Neuronal stem cell (in vitro differentiated cells): ENCODE measurements at regions not wholly inside any gene's neighbourhood (a gene's known extent, or its start where the extent isn't known, plus 50 kb on each side); places are given as distances from the start of the nearest gene placed in this dataset.

Source experiments
- DNase-seq: peaks from one replicate; pipeline ENCODE4 v3.0.0-alpha.2; 2013; ENCODE audit warnings: low spot score
- H2AFZ ChIP-seq: one replicate; pipeline ENCODE4 v1.6.1; 2013; ENCODE audit warnings: mild to moderate bottlenecking, low read length, inconsistent platforms
- H2AK5ac ChIP-seq: 2 replicates; pipeline ENCODE4 v1.6.1; 2013; ENCODE audit warnings: low read depth, mild to moderate bottlenecking, inconsistent platforms, low read length, moderate library complexity, mixed read lengths
- H2BK120ac ChIP-seq: 2 replicates; pipeline ENCODE4 v1.6.1; 2013; ENCODE audit warnings: low read depth, mild to moderate bottlenecking, inconsistent platforms, low read length, moderate library complexity, mixed read lengths
- H2BK12ac ChIP-seq: one replicate; pipeline ENCODE4 v1.6.1; 2013; ENCODE audit warnings: low read length, inconsistent platforms
- H2BK15ac ChIP-seq: 2 replicates; pipeline ENCODE4 v1.6.1; 2013; ENCODE audit warnings: mild to moderate bottlenecking, low read length, inconsistent platforms, mixed read lengths
- H2BK5ac ChIP-seq: one replicate; pipeline ENCODE4 v1.6.1; 2013; ENCODE audit warnings: inconsistent platforms, mild to moderate bottlenecking, low read length, moderate library complexity
- H3K14ac ChIP-seq: one replicate; pipeline ENCODE4 v1.6.1; 2013; ENCODE audit warnings: low read length, inconsistent platforms
- H3K18ac ChIP-seq: 2 replicates; pipeline ENCODE4 v1.6.1; 2013; ENCODE audit warnings: low read length, inconsistent platforms
- H3K23ac ChIP-seq: 2 replicates; pipeline ENCODE4 v1.6.1; 2013; ENCODE audit warnings: low read depth, mild to moderate bottlenecking, mixed read lengths, low read length, inconsistent platforms; ENCODE audit not compliant: poor library complexity
- H3K27ac ChIP-seq: replicated peaks from 3 replicates; pipeline ENCODE4 v1.5.1; 2013; ENCODE audit warnings: low read length, inconsistent platforms
- H3K27me3 ChIP-seq, 3 experiments: 2 replicates each; pipeline ENCODE4 v1.6.1; 2013; ENCODE audit warnings: low read length in 3 of 3, mild to moderate bottlenecking in 2 of 3, inconsistent platforms in 1 of 3, low read depth in 1 of 3, mixed read lengths in 1 of 3, moderate library complexity in 1 of 3; ENCODE audit not compliant: control insufficient read depth in 3 of 3, insufficient read depth in 3 of 3
- H3K36me3 ChIP-seq, 2 donors: replicated peaks in 1 of 2; 2 replicates each; pipeline ENCODE4 v1.6.1; 2013; ENCODE audit warnings: low read length in 2 of 2; ENCODE audit not compliant: control insufficient read depth in 2 of 2, insufficient read depth in 2 of 2
- H3K4ac ChIP-seq: 2 replicates; pipeline ENCODE4 v1.6.1; 2013; ENCODE audit warnings: inconsistent platforms, mild to moderate bottlenecking, low read length, moderate library complexity
- H3K4me1 ChIP-seq, 2 donors: 1 replicate in 1 of 2; 2 replicates in 1 of 2; pipeline ENCODE4 v1.6.1; 2013; ENCODE audit warnings: low read length in 2 of 2, low read depth in 1 of 2; ENCODE audit not compliant: control insufficient read depth in 2 of 2, insufficient read depth in 1 of 2
- H3K4me2 ChIP-seq: one replicate; pipeline ENCODE4 v1.6.1; 2013; ENCODE audit warnings: mild to moderate bottlenecking, low read length, inconsistent platforms; ENCODE audit not compliant: insufficient read depth, poor library complexity, severe bottlenecking
- H3K4me3 ChIP-seq, 2 donors: 2 replicates each; pipeline ENCODE4 v1.5.1; 2013; ENCODE audit warnings: low read length in 2 of 2, mild to moderate bottlenecking in 2 of 2, inconsistent platforms in 1 of 2, moderate library complexity in 1 of 2
- H3K79me1 ChIP-seq: one replicate; pipeline ENCODE4 v1.6.1; 2013; ENCODE audit warnings: low read depth, mild to moderate bottlenecking, inconsistent platforms, low read length, moderate library complexity
- H3K9ac ChIP-seq: one replicate; pipeline ENCODE4 v1.6.1; 2013; ENCODE audit warnings: mild to moderate bottlenecking, low read depth, low read length, inconsistent platforms; ENCODE audit not compliant: poor library complexity
- H3K9me3 ChIP-seq, 2 donors: replicated peaks in 1 of 2; 2 replicates each; pipeline versions ENCODE3 to v1.6.1; 2013; ENCODE audit warnings: low read length in 2 of 2, mild to moderate bottlenecking in 2 of 2, inconsistent platforms in 1 of 2, low read depth in 1 of 2, mixed read lengths in 1 of 2, moderate library complexity in 1 of 2; ENCODE audit not compliant: control insufficient read depth in 2 of 2, insufficient read depth in 1 of 2
- H4K8ac ChIP-seq: one replicate; pipeline ENCODE4 v1.6.1; 2013; ENCODE audit warnings: low read depth, mild to moderate bottlenecking, inconsistent platforms, low read length, moderate library complexity
- H4K91ac ChIP-seq: one replicate; pipeline ENCODE4 v1.6.1; 2013; ENCODE audit warnings: low read length, low read depth, mild to moderate bottlenecking, inconsistent platforms; ENCODE audit not compliant: poor library complexity
- WGBS, 2 donors: extraction: QIAGEN DNeasy Blood & Tissue Kit; methylation state at CpG; one replicate each; pipeline ENCODE4 v1.1.7; 2013; ENCODE audit warnings: missing lambda C conversion rate in 2 of 2, mixed read lengths in 1 of 2; ENCODE audit not compliant: insufficient read length in 2 of 2, insufficient replicate concordance in 1 of 2; ENCODE audit errors: extremely low coverage in 2 of 2; 5-methylcytosine and 5-hydroxymethylcytosine counted together

DNA sequence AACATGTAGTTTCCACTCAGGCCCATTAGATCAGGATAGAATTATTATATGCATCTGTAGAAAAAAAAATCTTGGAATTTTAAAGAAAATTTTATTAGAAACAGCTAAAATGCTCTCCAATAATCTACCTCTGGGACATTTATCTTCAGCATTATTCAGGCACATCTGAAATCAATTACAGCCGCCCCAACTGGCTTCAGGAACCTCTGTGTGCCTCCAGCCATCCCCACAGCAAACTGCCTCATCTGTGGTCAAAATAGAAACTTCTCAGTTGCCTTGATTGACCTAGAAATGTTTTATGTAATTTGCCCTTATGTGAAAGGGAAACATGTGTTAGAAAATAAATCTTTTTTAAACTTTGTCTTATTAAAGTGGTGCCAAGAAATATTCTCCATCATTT lies 120.1 kb upstream of the LPAR1 start:
- no peak overlapping the region for H3K4ac ChIP-seq
- no peak overlapping the region for H3K18ac ChIP-seq
- H3K9me3 ChIP-seq = no peaks in the 10 kb centered on the region
- H4K8ac ChIP-seq = no peak overlapping the region
- H3K4me2 ChIP-seq = no peak overlapping the region
- H3K4me1 ChIP-seq = peaks cover 2% of the 10 kb centered on the region in 2 donors
- no peak overlapping the region for H3K9ac ChIP-seq
- H2BK12ac ChIP-seq = no peak overlapping the region
- no peak overlapping the region for H4K91ac ChIP-seq
- H3K27me3 ChIP-seq = no peaks in the 10 kb centered on the region
- H3K14ac ChIP-seq = no peak overlapping the region
- no peak overlapping the region for H2BK5ac ChIP-seq
- H2BK15ac ChIP-seq = no peak overlapping the region
- H3K36me3 ChIP-seq = no peaks in the 10 kb centered on the region
- H3K4me3 ChIP-seq = no peak overlapping the region
- WGBS, 2 donors = no CpG with 5 or more reads among the region's 1 CpG
- H3K79me1 ChIP-seq = no peaks in the 10 kb centered on the region
- no peak for DNase-seq
- no peak overlapping the region for H3K27ac ChIP-seq
- no peak overlapping the region for H2BK120ac ChIP-seq
- no peak overlapping the region for H3K23ac ChIP-seq
- no peak overlapping the region for H2AK5ac ChIP-seq
- no peak overlapping the region for H2AFZ ChIP-seq

DNA sequence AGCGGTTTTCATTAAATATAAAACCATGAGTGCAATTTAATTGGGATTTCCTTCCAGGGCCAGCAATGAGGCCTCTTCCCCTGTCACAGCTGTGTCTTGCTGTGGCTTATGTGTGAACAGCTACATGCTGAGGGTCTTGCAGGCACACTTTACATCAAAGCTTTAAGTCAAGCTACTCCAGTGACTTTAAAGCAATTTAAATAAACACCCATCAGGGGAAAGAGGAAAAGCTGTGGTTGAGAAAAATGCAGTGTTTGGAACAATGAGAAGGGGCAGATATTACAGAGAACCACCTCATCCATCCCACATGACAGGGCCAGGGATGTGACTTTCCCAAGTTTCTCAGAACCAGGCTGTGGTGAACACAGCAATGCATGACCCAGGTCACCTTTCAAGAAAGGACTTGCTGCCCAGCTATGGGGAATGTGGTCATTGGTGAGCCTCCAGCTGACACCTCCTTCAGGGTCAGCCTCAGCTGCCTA lies 115.9 kb upstream of the LPAR1 start:
- H3K27ac ChIP-seq = no peak overlapping the region
- no peak overlapping the region for H2BK12ac ChIP-seq
- no peak overlapping the region for H2AK5ac ChIP-seq
- peak overlapping the region; percentile 32 for H2AFZ ChIP-seq
- peak overlapping the region; percentile 81 for H3K18ac ChIP-seq
- H3K4me1 ChIP-seq = peaks cover 2% of the 10 kb centered on the region in 2 donors
- no peak overlapping the region for H3K4ac ChIP-seq
- H3K9me3 ChIP-seq = peaks cover 0 to 1% of the 10 kb centered on the region in 2 donors
- H3K4me3 ChIP-seq = no peak overlapping the region
- no peak overlapping the region for H3K14ac ChIP-seq
- no CpG with 5 or more reads among the region's 1 CpG for WGBS, 2 donors
- no peaks in the 10 kb centered on the region for H3K36me3 ChIP-seq
- no peak overlapping the region for H2BK15ac ChIP-seq
- no peaks in the 10 kb centered on the region for H3K79me1 ChIP-seq
- DNase-seq = no peak
- H2BK5ac ChIP-seq = no peak overlapping the region
- no peaks in the 10 kb centered on the region for H3K27me3 ChIP-seq
- no peak overlapping the region for H2BK120ac ChIP-seq
- H3K9ac ChIP-seq = no peak overlapping the region
- H4K91ac ChIP-seq = no peak overlapping the region
- no peak overlapping the region for H4K8ac ChIP-seq
- no peak overlapping the region for H3K4me2 ChIP-seq
- H3K23ac ChIP-seq = no peak overlapping the region

- no peak overlapping the region for H2BK15ac ChIP-seq
- no peak overlapping the region for H4K91ac ChIP-seq
- no peak overlapping the region for H3K4ac ChIP-seq
- peaks cover 0 to 1% of the 10 kb centered on the region in 2 donors for H3K9me3 ChIP-seq
- H2AFZ ChIP-seq = no peak overlapping the region
- no peak overlapping the region for H3K4me2 ChIP-seq
- no peaks in the 10 kb centered on the region for H3K36me3 ChIP-seq
- no peak for DNase-seq
- no peak overlapping the region for H3K9ac ChIP-seq
- H3K27ac ChIP-seq = no peak overlapping the region
- H3K27me3 ChIP-seq = no peaks in the 10 kb centered on the region
- H2BK5ac ChIP-seq = no peak overlapping the region
- H2AK5ac ChIP-seq = no peak overlapping the region
- H3K14ac ChIP-seq = no peak overlapping the region
- H3K79me1 ChIP-seq = no peaks in the 10 kb centered on the region
- H2BK12ac ChIP-seq = no peak overlapping the region
- no peak overlapping the region for H2BK120ac ChIP-seq
- H3K4me1 ChIP-seq = peaks cover 2% of the 10 kb centered on the region in 2 donors
- no peak overlapping the region for H3K23ac ChIP-seq
- H3K4me3 ChIP-seq = no peak overlapping the region
- 91% methylated on average over 1 of the region's 2 CpGs; no CpG with 5 or more reads in 1 of the 2 donors for WGBS, 2 donors
- H4K8ac ChIP-seq = no peak overlapping the region
- H3K18ac ChIP-seq = no peak overlapping the region
Observed at GRCh38 chr9:111152614-111153406, 114.5 kb upstream of the LPAR1 start.

DNA sequence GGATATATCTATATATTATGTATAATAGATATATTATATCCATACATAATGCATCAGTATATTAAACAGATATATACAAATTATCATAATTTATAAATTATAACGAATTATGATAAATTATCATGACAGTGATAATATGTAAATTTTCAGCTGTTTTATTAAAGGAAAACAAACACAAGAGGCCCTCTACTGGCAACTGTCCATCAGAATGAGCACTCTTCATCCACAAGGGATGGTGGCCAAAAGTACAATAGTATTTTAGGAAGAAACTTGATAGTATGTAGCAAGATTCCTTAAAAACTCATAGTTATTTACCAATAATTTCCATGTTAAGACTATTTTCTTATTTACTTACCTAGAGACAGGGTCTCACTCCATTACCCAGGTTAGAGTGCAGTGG lies 113.3 kb upstream of the LPAR1 start:
- Histone ChIP-seq H3K27me3 (no peaks in the 10 kb centered on the region), H2BK120ac (no peak overlapping the region), H3K9me3 (peaks cover 0 to 1% of the 10 kb centered on the region in 2 donors), H3K4me3 (no peak overlapping the region), H3K18ac (no peak overlapping the region), H2AK5ac (no peak overlapping the region), H3K36me3 (no peaks in the 10 kb centered on the region), H3K4me1 (peaks cover 2% of the 10 kb centered on the region in 2 donors), H2BK12ac (no peak overlapping the region), H3K4me2 (no peak overlapping the region), H2AFZ (no peak overlapping the region), H3K27ac (no peak overlapping the region), H3K9ac (no peak overlapping the region), H3K14ac (no peak overlapping the region), H4K8ac (no peak overlapping the region), H3K23ac (no peak overlapping the region), H3K79me1 (no peaks in the 10 kb centered on the region), H4K91ac (no peak overlapping the region), H3K4ac (no peak overlapping the region), H2BK15ac (no peak overlapping the region), H2BK5ac (no peak overlapping the region)
- no peak for DNase-seq
- no CpG with 5 or more reads among the region's 1 CpG for WGBS, 2 donors
